ENCODE measurements at regions not wholly inside any gene's neighbourhood (a gene's known extent, or its start where the extent isn't known, plus 50 kb on each side); places are given as distances from the start of the nearest gene placed in this dataset.

- no peak for DNase-seq
Measured at GRCh38 chr2:120922571-120923332, 187.1 kb downstream of the GLI2 start.

- no peak for DNase-seq
Measured at GRCh38 chr2:120923426-120923825, 187.8 kb downstream of the GLI2 start.

DNA sequence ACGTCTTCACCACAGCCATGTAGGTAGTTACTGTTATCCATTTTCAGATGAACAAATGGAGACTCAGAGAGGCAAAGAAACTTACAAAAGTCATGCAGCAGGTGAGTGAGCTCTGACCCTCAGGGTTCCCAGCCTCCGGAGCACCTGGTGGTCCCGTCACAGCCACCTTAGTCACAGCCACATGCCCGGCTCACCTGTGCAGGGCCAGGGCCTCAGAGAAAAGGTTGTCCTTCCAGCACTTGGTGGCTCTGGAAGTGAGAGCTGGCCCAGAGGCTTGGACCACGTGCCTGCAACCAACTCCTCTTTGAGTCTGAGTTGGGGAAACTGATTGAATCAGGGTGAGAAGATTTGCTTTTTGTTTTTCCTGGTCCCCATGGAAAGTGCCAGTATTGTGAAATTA is 189.3 kb downstream of the GLI2 start:
- DNase-seq = no peak

GRCh38 chr2:120926463-120927264 is 191.0 kb downstream of the GLI2 start:
- no peak for DNase-seq

DNA sequence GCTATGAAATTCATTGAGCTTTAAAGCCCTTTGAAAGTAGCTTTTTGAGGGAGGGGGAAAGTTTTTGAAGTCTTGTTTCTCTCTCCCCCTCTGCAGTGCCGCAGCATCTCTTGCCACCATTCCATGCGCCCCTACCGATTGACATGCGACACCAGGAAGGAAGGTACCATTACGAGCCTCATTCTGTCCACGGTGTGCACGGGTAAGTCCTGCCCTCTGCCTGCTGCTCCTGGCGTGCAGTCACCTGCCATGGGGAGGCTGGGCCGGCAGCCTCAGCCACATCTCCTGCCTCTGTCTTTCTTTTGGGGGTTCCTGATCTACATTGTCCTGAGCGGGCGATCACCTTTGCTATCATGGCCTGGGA is 191.6 kb downstream of the GLI2 start:
- DNase-seq = no peak

DNA sequence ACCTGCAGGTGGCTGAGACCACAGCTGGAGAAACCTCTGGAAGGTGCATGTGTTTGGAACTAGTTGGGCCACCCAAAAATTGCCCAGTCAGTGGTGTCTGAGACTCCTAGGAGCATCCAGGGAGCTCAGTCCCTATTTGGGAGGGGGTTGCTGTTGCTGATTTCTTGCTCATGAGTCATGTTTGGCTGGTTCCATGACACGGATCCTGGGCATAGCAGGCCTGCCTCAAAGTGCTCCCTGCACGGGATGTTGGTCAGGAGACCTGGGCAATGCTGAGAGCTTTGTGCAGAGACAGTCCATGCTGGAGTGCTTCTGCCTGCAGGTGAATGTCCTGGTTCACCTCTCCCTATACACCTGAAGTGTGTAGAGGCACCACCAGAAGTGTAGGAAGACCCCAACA is 194.2 kb downstream of the GLI2 start:
- DNase-seq = no peak

GRCh38 chr2:120930236-120930635 is 194.6 kb downstream of the GLI2 start:
- no peak for DNase-seq

GRCh38 chr2:120930864-120931263 is 195.2 kb downstream of the GLI2 start:
- no peak for DNase-seq

GRCh38 chr2:120932472-120932871 is 196.8 kb downstream of the GLI2 start:
- DNase-seq = no peak

- DNase-seq = no peak
Measured at GRCh38 chr2:120932881-120933280, 197.2 kb downstream of the GLI2 start.

GRCh38 chr2:120933693-120934573 is 198.3 kb downstream of the GLI2 start:
- DNase-seq = no peak

GRCh38 chr2:120934574-120935338 is 199.1 kb downstream of the GLI2 start:
- DNase-seq = no peak

DNA sequence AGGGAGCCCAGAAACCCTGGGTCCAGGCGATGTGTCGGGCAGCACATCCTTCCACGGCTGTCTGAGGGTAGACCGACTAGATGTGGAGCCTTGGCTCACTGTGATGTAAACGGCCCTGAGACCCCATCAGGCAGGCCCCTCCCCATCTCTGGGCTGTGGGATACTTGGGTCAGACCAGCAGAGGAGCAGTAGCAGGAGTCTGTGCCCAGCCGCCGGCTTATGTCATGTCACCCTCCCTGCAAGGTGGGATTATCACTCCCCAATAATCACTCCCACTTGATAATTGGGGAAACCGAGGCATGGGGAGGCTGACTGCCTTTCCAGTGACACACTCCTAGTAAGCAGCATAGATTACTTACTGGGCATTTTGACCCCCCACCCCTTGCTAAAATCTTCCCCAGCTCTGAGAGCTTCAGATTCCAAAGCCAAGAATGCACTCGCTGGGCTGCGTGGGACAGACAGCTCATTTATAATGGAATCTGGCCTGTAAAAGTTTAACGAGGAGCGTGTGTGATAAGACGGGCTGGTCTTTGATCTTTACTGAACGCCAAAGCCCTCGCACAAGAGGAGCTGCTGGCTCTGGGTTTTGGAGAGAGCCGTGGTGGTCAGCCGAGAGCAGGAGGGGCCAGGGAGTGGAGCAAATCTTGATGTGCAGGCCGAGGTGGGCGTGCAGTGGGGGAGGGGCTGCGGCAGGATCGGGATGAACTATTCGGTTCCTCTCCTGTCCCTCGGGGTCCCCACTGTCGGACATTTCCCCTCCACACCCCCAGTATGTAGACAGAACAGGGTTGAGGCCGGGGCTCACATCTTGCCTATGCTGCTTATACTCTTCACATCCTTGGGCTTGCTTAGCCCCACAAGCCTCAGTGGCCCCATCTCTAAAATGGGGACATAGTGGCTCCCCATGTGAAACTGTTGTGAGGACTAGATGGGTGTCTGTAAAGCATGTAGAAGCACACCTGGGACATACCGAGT is 200.0 kb downstream of the GLI2 start:
- DNase-seq = no peak

- no peak for DNase-seq
Measured at GRCh38 chr2:120936476-120937334, 201.0 kb downstream of the GLI2 start.

- DNase-seq = no peak
Measured at GRCh38 chr2:120937686-120938044, 202.0 kb downstream of the GLI2 start.

DNA sequence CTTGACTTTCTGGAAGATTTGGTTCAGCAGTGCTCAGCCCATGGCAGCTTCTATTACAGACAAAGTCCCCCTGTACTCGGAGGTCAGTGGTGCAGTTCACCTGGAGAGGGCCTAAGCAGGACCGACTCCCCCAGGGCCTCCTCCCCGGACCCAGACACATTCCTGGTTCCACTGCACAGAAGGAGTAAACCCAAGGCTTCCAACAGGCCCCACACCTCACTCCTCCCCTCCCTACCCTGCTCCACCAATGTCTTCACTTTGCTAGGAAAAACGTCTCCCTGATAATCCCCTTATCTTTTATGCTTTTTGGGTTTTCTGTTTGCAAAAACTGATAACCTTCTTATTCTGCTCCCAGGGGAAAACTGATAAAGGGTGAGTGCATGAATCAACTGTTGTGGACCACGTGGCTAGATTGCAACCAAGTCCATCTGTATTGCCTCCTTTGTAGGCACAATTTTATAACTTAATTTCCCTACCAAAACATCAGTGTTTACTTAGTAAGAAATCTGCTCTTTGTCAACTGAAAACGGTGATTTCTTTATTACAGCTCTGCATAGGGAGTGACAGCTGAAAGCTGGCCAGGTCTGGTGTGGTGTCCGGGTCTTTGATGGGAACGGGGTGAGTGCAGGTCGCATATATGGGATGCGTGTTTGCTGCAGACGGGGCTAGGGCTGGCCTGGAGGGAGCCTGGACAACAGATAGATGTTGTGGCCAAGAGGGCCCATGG is 202.5 kb downstream of the GLI2 start:
- DNase-seq = peak; percentile 75

- DNase-seq = peak; percentile 65
Measured at GRCh38 chr2:120939595-120940318, 204.1 kb downstream of the GLI2 start.

DNA sequence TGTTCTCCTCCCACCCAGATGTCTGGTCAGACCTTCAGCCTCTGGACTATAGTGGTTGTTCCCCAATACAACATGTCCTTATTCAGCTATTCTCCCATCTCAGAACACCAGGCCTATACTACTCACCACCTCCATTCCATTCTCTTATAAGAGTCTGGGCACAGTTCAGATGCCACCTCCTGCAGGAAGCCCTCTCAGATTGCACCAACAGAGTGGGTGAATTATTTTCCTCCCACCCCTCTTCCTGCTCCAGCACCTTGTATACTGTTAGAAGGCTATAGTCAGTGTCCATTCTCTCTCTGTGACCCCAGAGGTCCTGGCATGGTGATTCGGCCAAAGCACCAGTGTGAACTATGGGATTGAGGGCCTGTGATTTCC is 204.6 kb downstream of the GLI2 start:
- DNase-seq = no peak

DNA sequence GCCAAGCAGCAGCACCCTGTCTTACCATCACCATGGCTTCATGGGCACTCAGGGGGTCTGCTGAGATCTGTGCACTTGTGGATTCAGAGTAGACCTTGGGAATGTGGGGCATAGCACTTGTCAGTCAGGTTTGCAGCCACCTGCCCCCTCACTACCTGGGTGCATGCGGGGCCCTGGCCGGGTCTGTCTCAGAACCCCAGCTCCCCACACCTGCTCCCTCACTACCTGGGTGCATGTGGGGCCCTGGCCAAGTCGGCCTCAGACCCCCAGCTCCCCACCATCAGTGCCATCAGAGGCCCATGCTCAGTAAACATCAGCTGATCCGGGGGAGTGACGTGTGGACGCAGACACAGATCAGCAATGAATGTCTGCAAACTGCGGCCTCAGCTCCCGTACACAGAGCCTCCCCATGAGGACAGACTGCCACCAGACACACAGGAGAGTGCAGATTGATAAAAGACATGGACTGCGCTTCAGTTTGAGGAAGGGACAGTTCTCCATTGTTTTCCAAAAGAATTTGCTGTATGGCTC is 205.1 kb downstream of the GLI2 start:
- DNase-seq = no peak

Data from hematopoietic multipotent progenitor cell treated with erythropoietin and hydrocortisone succinate and interleukin-3 and kit ligand, for 8 days (in vitro differentiated cells).